Chondrocyte (in vitro differentiated cells): ENCODE measurements at regions not wholly inside any gene's neighbourhood (a gene's known extent, or its start where the extent isn't known, plus 50 kb on each side); places are given as distances from the start of the nearest gene placed in this dataset.

ENCODE experiments used
- DNase-seq: peaks from one replicate; pipeline ENCODE4 v3.0.0; 2021; ENCODE audit warnings: mixed read lengths, low spot score
- H3K27ac Mint-ChIP-seq: one replicate; pipeline ENCODE4 v1.8.0; 2021; ENCODE audit warnings: mild to moderate bottlenecking, moderate library complexity, mixed read lengths; ENCODE audit not compliant: unreplicated experiment
- H3K27me3 Mint-ChIP-seq: 2 replicates; pipeline ENCODE4 v1.8.0; 2021; ENCODE audit warnings: low read depth, mixed read lengths
- H3K36me3 Mint-ChIP-seq: 2 replicates; pipeline ENCODE4 v1.8.0; 2021; ENCODE audit warnings: low read depth, mixed read lengths
- H3K4me1 Mint-ChIP-seq: 2 replicates; pipeline ENCODE4 v1.8.0; 2021; ENCODE audit warnings: low read depth, mild to moderate bottlenecking, mixed read lengths
- H3K4me3 Mint-ChIP-seq: one replicate; pipeline ENCODE4 v1.8.0; 2021; ENCODE audit warnings: mild to moderate bottlenecking, moderate library complexity, mixed read lengths; ENCODE audit not compliant: unreplicated experiment
- H3K9me3 Mint-ChIP-seq: 2 replicates; pipeline ENCODE4 v1.8.0; 2021; ENCODE audit warnings: low read depth, mixed read lengths
- CTCF ChIP-seq: fragments of 200-600 bp; sonication (generic); IDR thresholded peaks from 2 replicates; pipeline ENCODE4 v1.5.0; 2021; ENCODE audit warnings: antibody characterized with exemption, mild to moderate bottlenecking, moderate library complexity

- no peak overlapping the region for H3K27ac Mint-ChIP-seq
- no peaks in the 10 kb centered on the region for H3K9me3 Mint-ChIP-seq
These were observed 1325.1 kb downstream of the SLC16A7 start for GRCh38 chr12:60920841-60921495.

GRCh38 chr12:60921541-60921940, 1325.7 kb downstream of the SLC16A7 start:
- no peak for TF ChIP-seq CTCF
- no peak for DNase-seq
- Mint-ChIP-seq H3K36me3 (no peaks in the 10 kb centered on the region), H3K27ac (no peak overlapping the region), H3K27me3 (no peaks in the 10 kb centered on the region), H3K4me1 (no peaks in the 10 kb centered on the region), H3K4me3 (no peak overlapping the region), H3K9me3 (no peaks in the 10 kb centered on the region)

More at GRCh38 chr12:60920841-60921495, 1325.1 kb downstream of the SLC16A7 start:
- TF ChIP-seq CTCF, result no peak
- H3K4me3 Mint-ChIP-seq, result no peak overlapping the region
- H3K27me3 Mint-ChIP-seq, result no peaks in the 10 kb centered on the region
- H3K36me3 Mint-ChIP-seq, result no peaks in the 10 kb centered on the region
- H3K4me1 Mint-ChIP-seq, result no peaks in the 10 kb centered on the region
- no peak for DNase-seq

GRCh38 chr12:60926256-60926655, 1330.4 kb downstream of the SLC16A7 start:
- DNase-seq, result no peak
- Mint-ChIP-seq H3K4me1 (no peaks in the 10 kb centered on the region), H3K36me3 (no peaks in the 10 kb centered on the region), H3K4me3 (no peak overlapping the region), H3K27me3 (no peaks in the 10 kb centered on the region), H3K27ac (no peak overlapping the region), H3K9me3 (peaks cover 2% of the 10 kb centered on the region)
- TF ChIP-seq CTCF, result no peak

- no peak overlapping the region for H3K4me3 Mint-ChIP-seq
- no peak overlapping the region for H3K27ac Mint-ChIP-seq
- no peaks in the 10 kb centered on the region for H3K36me3 Mint-ChIP-seq
- no peaks in the 10 kb centered on the region for H3K4me1 Mint-ChIP-seq
- no peak for DNase-seq
- peaks cover 23% of the 10 kb centered on the region for H3K9me3 Mint-ChIP-seq
- H3K27me3 Mint-ChIP-seq, result no peaks in the 10 kb centered on the region
- no peak for TF ChIP-seq CTCF
These were observed 1330.1 kb upstream of the USP15 start for GRCh38 chr12:60930151-60930550.

GRCh38 chr12:60935981-60936761, 1324.0 kb upstream of the USP15 start:
- Mint-ChIP-seq H3K27ac (no peak overlapping the region), H3K4me3 (no peak overlapping the region), H3K9me3 (peaks cover 33% of the 10 kb centered on the region), H3K27me3 (no peaks in the 10 kb centered on the region), H3K4me1 (no peaks in the 10 kb centered on the region), H3K36me3 (no peaks in the 10 kb centered on the region)
- DNase-seq, result no peak
- TF ChIP-seq CTCF, result no peak
